AG09319 (cell line): ENCODE measurements at regions not wholly inside any gene's neighbourhood (a gene's known extent, or its start where the extent isn't known, plus 50 kb on each side); places are given as distances from the start of the nearest gene placed in this dataset.

Source experiments
- DNase-seq: peaks from one replicate; pipeline ENCODE4 v3.0.0-alpha.2; 2010; ENCODE audit warnings: low read depth; ENCODE audit errors: extremely low read depth
- TF ChIP-seq, protein P1 (sequence below): IDR thresholded peaks from 2 replicates; pipeline ENCODE4 v1.5.1; 2011; ENCODE audit warnings: low read depth, mild to moderate bottlenecking, inconsistent platforms, low read length, moderate library complexity

DNA sequence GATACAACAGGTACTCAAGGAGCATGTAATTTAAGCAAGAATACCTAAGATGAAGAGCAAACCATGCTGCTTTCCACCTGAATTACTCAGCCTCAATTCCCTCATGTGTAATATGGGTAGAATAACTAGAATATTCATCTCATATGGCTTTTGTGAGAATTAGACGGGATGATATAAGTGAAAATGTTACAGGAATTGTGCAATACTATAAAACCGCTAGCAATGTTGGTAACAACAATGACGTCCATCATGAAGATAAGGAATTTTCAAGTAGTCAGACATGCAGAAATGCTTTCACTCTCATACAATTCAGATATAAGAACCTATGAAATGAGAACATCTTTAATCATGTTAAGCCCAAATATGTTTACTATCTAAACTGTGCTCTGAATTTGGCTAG is 2106.6 kb upstream of the CELF4 start:
- TF ChIP-seq, protein P1, sequence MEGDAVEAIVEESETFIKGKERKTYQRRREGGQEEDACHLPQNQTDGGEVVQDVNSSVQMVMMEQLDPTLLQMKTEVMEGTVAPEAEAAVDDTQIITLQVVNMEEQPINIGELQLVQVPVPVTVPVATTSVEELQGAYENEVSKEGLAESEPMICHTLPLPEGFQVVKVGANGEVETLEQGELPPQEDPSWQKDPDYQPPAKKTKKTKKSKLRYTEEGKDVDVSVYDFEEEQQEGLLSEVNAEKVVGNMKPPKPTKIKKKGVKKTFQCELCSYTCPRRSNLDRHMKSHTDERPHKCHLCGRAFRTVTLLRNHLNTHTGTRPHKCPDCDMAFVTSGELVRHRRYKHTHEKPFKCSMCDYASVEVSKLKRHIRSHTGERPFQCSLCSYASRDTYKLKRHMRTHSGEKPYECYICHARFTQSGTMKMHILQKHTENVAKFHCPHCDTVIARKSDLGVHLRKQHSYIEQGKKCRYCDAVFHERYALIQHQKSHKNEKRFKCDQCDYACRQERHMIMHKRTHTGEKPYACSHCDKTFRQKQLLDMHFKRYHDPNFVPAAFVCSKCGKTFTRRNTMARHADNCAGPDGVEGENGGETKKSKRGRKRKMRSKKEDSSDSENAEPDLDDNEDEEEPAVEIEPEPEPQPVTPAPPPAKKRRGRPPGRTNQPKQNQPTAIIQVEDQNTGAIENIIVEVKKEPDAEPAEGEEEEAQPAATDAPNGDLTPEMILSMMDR: no peak
- DNase-seq: no peak

DNA sequence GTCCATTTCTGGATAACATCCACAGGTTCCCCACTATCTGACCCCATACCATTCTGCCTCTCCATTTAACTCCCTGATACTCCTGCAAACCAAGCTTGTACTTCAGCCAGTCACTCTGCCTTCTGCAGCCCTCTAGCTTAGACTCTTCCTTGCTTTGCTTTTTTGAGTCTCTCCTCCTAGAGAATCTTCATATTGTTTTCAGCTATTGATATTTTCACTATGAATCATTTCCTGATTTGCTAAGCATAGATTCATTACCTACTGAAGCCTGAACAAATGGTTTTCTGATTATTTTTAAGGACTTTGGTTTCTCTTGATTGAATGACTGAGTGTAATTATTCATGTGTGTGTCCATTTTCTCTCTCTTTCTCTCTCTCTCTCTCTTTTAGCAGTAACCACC is 2102.3 kb upstream of the CELF4 start:
- TF ChIP-seq, protein P1: no peak
- no peak for DNase-seq

DNA sequence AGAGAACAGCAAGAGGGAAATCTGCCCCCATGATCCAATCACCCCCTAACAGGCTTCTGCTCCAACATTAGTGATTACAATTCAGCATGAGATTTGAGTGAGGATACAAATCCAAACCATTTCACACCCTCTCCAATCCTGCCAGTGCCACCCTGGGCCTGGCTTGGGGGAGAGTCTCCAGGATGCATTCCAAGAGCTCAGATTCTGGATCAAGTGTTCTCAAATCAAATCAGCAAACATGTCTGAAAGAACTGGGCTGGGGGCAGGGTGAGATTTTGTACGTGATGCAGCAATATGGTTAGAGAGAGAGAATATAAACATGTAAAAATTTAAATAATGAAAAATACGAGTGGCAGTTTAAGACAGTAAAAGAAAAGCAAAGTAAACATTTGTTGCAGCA is 2100.9 kb upstream of the CELF4 start:
- no peak for DNase-seq
- TF ChIP-seq, protein P1: no peak

DNA sequence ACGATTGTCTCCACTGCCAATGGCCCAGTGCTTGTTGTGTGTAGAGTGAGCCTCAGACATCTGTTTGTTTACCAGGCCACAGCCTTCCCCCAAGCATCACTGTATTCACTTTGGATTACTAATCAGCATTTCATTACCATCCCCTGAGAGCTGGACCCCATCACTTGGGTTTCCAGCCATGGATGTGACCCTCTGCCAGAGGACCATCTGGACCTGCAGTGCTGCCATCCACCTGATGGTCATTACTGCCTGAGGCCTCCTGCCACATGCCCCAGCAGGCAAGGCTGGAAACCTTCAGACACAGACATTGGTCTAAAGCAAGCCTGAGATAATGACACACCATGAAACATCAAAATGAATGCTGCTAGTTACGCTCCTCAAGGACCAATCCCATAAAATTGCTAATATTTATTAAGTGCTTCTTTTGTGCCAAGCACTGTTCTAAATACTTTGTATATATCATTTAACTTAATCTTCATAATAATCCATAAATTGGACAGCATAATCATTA is 2096.3 kb upstream of the CELF4 start:
- DNase-seq: no peak

DNA sequence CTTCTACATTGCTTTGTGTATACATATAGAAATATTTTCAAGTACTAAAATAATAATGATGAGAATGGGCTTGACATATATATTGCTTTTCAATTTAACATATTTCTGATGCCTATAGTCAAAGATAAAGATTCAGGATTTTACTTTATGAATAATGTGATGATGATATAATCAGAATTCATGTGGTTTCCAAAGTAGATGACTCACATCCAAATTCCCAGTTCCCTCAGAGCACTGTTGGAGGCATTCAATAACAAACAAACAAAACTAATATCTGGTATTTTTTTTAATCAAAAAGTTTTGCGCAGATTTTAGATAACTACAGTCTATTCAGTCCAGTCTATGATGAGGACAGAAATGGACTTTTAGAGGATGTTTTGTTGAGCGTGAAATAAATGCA is 2094.5 kb upstream of the CELF4 start:
- TF ChIP-seq, protein P1: no peak

More for the DNA sequence above, 2096.3 kb upstream of the CELF4 start:
- TF ChIP-seq, protein P1: no peak

DNA sequence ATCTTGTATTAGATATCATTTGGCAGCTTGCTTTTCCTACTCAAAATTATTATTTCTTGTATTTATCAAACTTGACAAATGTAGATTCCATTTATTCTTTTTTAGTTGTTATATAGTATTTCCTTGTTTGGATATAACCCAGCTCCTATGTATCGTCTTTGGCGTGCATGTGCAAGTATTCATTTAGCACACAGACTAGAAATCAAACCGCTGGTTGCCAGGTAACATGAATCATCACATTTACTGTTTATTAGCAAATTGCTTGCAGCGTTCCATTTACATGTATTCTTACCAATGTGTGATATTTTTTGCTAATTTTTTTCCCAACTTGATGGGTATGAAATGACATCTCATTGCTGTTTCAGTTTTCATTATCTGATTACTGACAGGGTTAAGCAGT is 2089.7 kb upstream of the CELF4 start:
- DNase-seq: no peak
- TF ChIP-seq, protein P1: no peak

More for the DNA sequence above, 2094.5 kb upstream of the CELF4 start:
- DNase-seq: no peak

DNA sequence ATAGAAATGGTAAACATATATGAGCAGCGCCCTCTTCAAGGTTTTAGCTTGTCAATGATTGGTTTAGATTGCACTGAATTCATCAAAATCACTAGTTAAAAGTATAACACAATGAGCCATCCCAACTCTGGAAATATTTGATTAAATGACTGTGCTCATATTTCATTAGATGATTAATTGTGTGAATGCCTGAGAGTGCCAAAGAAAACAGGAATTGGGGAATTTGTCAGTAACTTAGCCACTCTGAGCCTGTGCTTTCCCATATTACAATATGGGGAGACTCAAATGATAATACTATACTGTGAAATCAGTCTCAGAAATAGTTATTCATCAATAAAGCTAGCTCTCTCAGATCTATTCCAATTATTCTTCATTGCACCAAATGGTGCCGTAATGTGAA is 2087.6 kb upstream of the CELF4 start:
- TF ChIP-seq, protein P1: no peak
- DNase-seq: no peak
